ENCODE measurements at regions not wholly inside any gene's neighbourhood (a gene's known extent, or its start where the extent isn't known, plus 50 kb on each side); places are given as distances from the start of the nearest gene placed in this dataset.

GRCh38 chr10:4347397-4347796, 478.6 kb upstream of the AKR1E2 start:
- Histone ChIP-seq H2AFZ (ENCODE audit: low read depth, low read length) (no peak overlapping the region), H3K4me3 (ENCODE audit: insufficient read depth, low read depth, low read length) (no peak overlapping the region), H4K20me1 (ENCODE audit: insufficient read depth, low read length) (no peaks in the 10 kb centered on the region), H3K9ac (ENCODE audit: low read length) (no peak overlapping the region), H3K9me3 (ENCODE audit: insufficient read depth, low read depth, low read length) (no peaks in the 10 kb centered on the region), H3K27ac (ENCODE audit: low read depth, low read length) (no peak overlapping the region), H3K36me3 (ENCODE audit: insufficient read depth, low read length) (no peaks in the 10 kb centered on the region), H3K79me2 (ENCODE audit: insufficient read depth, low read length) (no peaks in the 10 kb centered on the region), H3K4me1 (ENCODE audit: insufficient read depth, low read length) (peaks cover 15% of the 10 kb centered on the region), H3K27me3 (ENCODE audit: insufficient read depth, low read length) (no peaks in the 10 kb centered on the region), H3K4me2 (ENCODE audit: low read length) (no peak overlapping the region)
- no peak for TF ChIP-seq EZH2 (IDR thresholded peaks at IDR 0.05; ENCODE audit: insufficient read depth, low read length)
- TF ChIP-seq, protein P1, sequence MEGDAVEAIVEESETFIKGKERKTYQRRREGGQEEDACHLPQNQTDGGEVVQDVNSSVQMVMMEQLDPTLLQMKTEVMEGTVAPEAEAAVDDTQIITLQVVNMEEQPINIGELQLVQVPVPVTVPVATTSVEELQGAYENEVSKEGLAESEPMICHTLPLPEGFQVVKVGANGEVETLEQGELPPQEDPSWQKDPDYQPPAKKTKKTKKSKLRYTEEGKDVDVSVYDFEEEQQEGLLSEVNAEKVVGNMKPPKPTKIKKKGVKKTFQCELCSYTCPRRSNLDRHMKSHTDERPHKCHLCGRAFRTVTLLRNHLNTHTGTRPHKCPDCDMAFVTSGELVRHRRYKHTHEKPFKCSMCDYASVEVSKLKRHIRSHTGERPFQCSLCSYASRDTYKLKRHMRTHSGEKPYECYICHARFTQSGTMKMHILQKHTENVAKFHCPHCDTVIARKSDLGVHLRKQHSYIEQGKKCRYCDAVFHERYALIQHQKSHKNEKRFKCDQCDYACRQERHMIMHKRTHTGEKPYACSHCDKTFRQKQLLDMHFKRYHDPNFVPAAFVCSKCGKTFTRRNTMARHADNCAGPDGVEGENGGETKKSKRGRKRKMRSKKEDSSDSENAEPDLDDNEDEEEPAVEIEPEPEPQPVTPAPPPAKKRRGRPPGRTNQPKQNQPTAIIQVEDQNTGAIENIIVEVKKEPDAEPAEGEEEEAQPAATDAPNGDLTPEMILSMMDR (IDR thresholded peaks at IDR 0.05; ENCODE audit: insufficient read depth, low read depth, low read length): no peak
- no peaks in the 10 kb centered on the region for H3K27me3 Mint-ChIP-seq (ENCODE audit: low read depth, unreplicated experiment)
- H3K27ac Mint-ChIP-seq (ENCODE audit: unreplicated experiment): no peak overlapping the region
- no peak overlapping the region for H3K4me3 Mint-ChIP-seq (ENCODE audit: unreplicated experiment)
- H3K36me3 Mint-ChIP-seq (ENCODE audit: low read depth, unreplicated experiment): no peaks in the 10 kb centered on the region
- no peaks in the 10 kb centered on the region for H3K9me3 Mint-ChIP-seq (ENCODE audit: unreplicated experiment)
- DNase-seq (ENCODE audit: low read depth) (no peak), FAIRE-seq (no peak)
- peaks cover 34% of the 10 kb centered on the region for H3K4me1 Mint-ChIP-seq (ENCODE audit: low read depth, unreplicated experiment)

DNA sequence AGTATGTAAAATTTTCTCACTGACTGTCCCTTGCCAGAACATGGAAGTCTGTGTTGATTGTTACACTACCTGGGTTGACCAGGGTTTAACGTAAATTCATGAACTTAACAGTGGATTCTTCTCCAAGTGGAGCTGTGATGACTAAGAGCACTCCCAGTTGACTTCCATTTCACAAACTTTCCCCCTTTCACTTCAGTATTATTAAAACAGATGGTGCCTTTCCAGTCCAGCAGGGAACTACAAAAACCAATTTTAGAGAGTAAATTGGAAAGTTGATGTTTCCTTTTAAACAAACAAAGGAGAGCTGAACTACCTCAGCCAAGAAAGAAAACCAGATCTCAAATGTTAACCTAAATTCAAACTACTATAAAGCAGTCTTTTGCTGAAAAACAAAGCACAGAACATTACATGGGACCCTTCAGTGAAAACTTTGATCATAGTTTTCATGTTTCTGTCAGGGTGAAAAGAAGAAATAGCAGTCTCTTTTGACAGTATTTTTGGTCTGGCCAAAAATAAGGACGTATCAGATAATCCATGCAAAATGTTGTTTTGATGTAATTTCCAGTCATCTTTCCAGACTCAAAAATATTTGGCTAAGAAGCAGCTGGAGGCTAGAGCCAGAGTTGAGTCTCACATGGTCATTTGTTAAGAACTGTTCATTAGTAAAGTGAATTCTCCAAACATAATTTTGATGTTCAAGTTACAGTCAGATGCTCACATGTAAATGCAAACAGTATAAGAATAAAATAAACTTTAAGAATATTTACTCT, 479.9 kb upstream of the AKR1E2 start:
- H3K4me3 Mint-ChIP-seq (ENCODE audit: unreplicated experiment): no peak overlapping the region
- Histone ChIP-seq H3K4me3 (ENCODE audit: insufficient read depth, low read depth, low read length) (no peak overlapping the region), H3K79me2 (ENCODE audit: insufficient read depth, low read length) (no peaks in the 10 kb centered on the region), H3K27ac (ENCODE audit: low read depth, low read length) (no peak overlapping the region), H3K9ac (ENCODE audit: low read length) (no peak overlapping the region), H3K27me3 (ENCODE audit: insufficient read depth, low read length) (no peaks in the 10 kb centered on the region), H3K36me3 (ENCODE audit: insufficient read depth, low read length) (no peaks in the 10 kb centered on the region), H3K9me3 (ENCODE audit: insufficient read depth, low read depth, low read length) (no peaks in the 10 kb centered on the region), H2AFZ (ENCODE audit: low read depth, low read length) (no peak overlapping the region), H3K4me2 (ENCODE audit: low read length) (no peak overlapping the region), H4K20me1 (ENCODE audit: insufficient read depth, low read length) (no peaks in the 10 kb centered on the region), H3K4me1 (ENCODE audit: insufficient read depth, low read length) (peaks cover 15% of the 10 kb centered on the region)
- H3K4me1 Mint-ChIP-seq (ENCODE audit: low read depth, unreplicated experiment): peaks cover 30% of the 10 kb centered on the region
- H3K9me3 Mint-ChIP-seq (ENCODE audit: unreplicated experiment): no peaks in the 10 kb centered on the region
- TF ChIP-seq, protein P1 (IDR thresholded peaks at IDR 0.05; ENCODE audit: insufficient read depth, low read depth, low read length): no peak
- TF ChIP-seq EZH2 (IDR thresholded peaks at IDR 0.05; ENCODE audit: insufficient read depth, low read length): no peak
- no peaks in the 10 kb centered on the region for H3K36me3 Mint-ChIP-seq (ENCODE audit: low read depth, unreplicated experiment)
- H3K27ac Mint-ChIP-seq (ENCODE audit: unreplicated experiment): peak overlapping the region; percentile 97
- H3K27me3 Mint-ChIP-seq (ENCODE audit: low read depth, unreplicated experiment): no peaks in the 10 kb centered on the region
- no peak for DNase-seq (ENCODE audit: low read depth)
- FAIRE-seq: no peak

- Histone ChIP-seq H4K20me1 (ENCODE audit: insufficient read depth, low read length) (no peaks in the 10 kb centered on the region), H2AFZ (ENCODE audit: low read depth, low read length) (peak overlapping the region; percentile 19), H3K36me3 (ENCODE audit: insufficient read depth, low read length) (no peaks in the 10 kb centered on the region), H3K4me1 (ENCODE audit: insufficient read depth, low read length) (peaks cover 15% of the 10 kb centered on the region), H3K27ac (ENCODE audit: low read depth, low read length) (peak overlapping the region; percentile 84), H3K4me3 (ENCODE audit: insufficient read depth, low read depth, low read length) (no peak overlapping the region), H3K9me3 (ENCODE audit: insufficient read depth, low read depth, low read length) (no peaks in the 10 kb centered on the region), H3K79me2 (ENCODE audit: insufficient read depth, low read length) (no peaks in the 10 kb centered on the region), H3K9ac (ENCODE audit: low read length) (peak overlapping the region; percentile 72), H3K4me2 (ENCODE audit: low read length) (peak overlapping the region; percentile 62), H3K27me3 (ENCODE audit: insufficient read depth, low read length) (no peaks in the 10 kb centered on the region)
- Mint-ChIP-seq H3K27me3 (ENCODE audit: low read depth, unreplicated experiment) (no peaks in the 10 kb centered on the region), H3K9me3 (ENCODE audit: unreplicated experiment) (no peaks in the 10 kb centered on the region), H3K36me3 (ENCODE audit: low read depth, unreplicated experiment) (no peaks in the 10 kb centered on the region), H3K27ac (ENCODE audit: unreplicated experiment) (peak overlapping the region; percentile 97), H3K4me1 (ENCODE audit: low read depth, unreplicated experiment) (peaks cover 30% of the 10 kb centered on the region), H3K4me3 (ENCODE audit: unreplicated experiment) (no peak overlapping the region)
- TF ChIP-seq, protein P1 (IDR thresholded peaks at IDR 0.05; ENCODE audit: insufficient read depth, low read depth, low read length): peak; percentile 19
- TF ChIP-seq EZH2 (IDR thresholded peaks at IDR 0.05; ENCODE audit: insufficient read depth, low read length): no peak
- FAIRE-seq (peak; percentile 99), DNase-seq (ENCODE audit: low read depth) (peak; percentile 100)
Observed at GRCh38 chr10:4344492-4344994, 481.5 kb upstream of the AKR1E2 start.
